Type B pancreatic cell (in vitro differentiated cells): ENCODE measurements at regions not wholly inside any gene's neighbourhood (a gene's known extent, or its start where the extent isn't known, plus 50 kb on each side); places are given as distances from the start of the nearest gene placed in this dataset.

Experiments used
- DNase-seq: peaks from one replicate; pipeline ENCODE4 v3.0.0; 2021; ENCODE audit warnings: mixed read lengths; ENCODE audit not compliant: unreplicated experiment; ENCODE audit errors: extremely low spot score
- H3K27ac Mint-ChIP-seq: 2 replicates; pipeline ENCODE4 v1.8.0; 2021; ENCODE audit warnings: mild to moderate bottlenecking, mixed read lengths
- H3K27me3 Mint-ChIP-seq: 2 replicates; pipeline ENCODE4 v1.8.0; 2021; ENCODE audit warnings: mixed read lengths
- H3K36me3 Mint-ChIP-seq: 2 replicates; pipeline ENCODE4 v1.8.0; 2021; ENCODE audit warnings: mixed read lengths
- H3K4me1 Mint-ChIP-seq: one replicate; pipeline ENCODE4 v1.8.0; 2021; ENCODE audit warnings: mixed read lengths; ENCODE audit not compliant: unreplicated experiment
- H3K4me3 Mint-ChIP-seq: 2 replicates; pipeline ENCODE4 v1.8.0; 2021; ENCODE audit warnings: mild to moderate bottlenecking, mixed read lengths
- H3K9me3 Mint-ChIP-seq: 2 replicates; pipeline ENCODE4 v1.8.0; 2021; ENCODE audit warnings: mixed read lengths
- TF ChIP-seq, protein P1 (sequence below): fragments of 200-600 bp; sonication (generic); conservative IDR thresholded peaks from 2 replicates; pipeline ENCODE4 v1.5.0; 2021; ENCODE audit warnings: antibody characterized with exemption, mild to moderate bottlenecking

GRCh38 chr3:54004335-54004734 is 112.7 kb upstream of the SELENOK start:
- Mint-ChIP-seq H3K36me3 (no peaks in the 10 kb centered on the region), H3K9me3 (no peaks in the 10 kb centered on the region), H3K27me3 (peaks cover 7% of the 10 kb centered on the region), H3K27ac (no peak overlapping the region), H3K4me3 (no peak overlapping the region), H3K4me1 (peaks cover 3% of the 10 kb centered on the region)
- no peak for DNase-seq
- TF ChIP-seq, protein P1, sequence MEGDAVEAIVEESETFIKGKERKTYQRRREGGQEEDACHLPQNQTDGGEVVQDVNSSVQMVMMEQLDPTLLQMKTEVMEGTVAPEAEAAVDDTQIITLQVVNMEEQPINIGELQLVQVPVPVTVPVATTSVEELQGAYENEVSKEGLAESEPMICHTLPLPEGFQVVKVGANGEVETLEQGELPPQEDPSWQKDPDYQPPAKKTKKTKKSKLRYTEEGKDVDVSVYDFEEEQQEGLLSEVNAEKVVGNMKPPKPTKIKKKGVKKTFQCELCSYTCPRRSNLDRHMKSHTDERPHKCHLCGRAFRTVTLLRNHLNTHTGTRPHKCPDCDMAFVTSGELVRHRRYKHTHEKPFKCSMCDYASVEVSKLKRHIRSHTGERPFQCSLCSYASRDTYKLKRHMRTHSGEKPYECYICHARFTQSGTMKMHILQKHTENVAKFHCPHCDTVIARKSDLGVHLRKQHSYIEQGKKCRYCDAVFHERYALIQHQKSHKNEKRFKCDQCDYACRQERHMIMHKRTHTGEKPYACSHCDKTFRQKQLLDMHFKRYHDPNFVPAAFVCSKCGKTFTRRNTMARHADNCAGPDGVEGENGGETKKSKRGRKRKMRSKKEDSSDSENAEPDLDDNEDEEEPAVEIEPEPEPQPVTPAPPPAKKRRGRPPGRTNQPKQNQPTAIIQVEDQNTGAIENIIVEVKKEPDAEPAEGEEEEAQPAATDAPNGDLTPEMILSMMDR: no peak

DNA sequence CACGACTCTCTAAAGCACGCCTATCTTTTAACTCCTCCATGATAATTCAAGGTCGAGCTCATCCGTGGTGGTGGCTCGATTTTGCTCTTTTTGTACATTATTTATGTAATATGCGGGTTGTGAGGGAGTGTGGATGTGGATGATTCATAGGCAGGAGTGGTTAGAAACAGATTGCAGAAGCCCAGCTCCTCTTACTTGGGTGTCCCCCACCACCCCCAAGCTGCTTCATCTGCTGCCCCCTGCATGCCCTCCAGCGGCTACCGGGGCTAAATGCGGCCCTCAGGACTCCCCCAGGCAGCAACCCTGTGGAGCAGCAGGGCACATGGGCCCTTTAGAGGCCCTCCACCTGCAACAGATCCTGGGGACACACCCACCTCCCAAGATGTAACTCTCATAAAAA is 111.5 kb upstream of the SELENOK start:
- TF ChIP-seq, protein P1: no peak
- no peak overlapping the region for H3K27ac Mint-ChIP-seq
- no peaks in the 10 kb centered on the region for H3K9me3 Mint-ChIP-seq
- no peak for DNase-seq
- H3K4me1 Mint-ChIP-seq: peaks cover 3% of the 10 kb centered on the region
- no peaks in the 10 kb centered on the region for H3K36me3 Mint-ChIP-seq
- H3K4me3 Mint-ChIP-seq: no peak overlapping the region
- H3K27me3 Mint-ChIP-seq: peaks cover 4% of the 10 kb centered on the region

GRCh38 chr3:53999725-54000124 is 108.1 kb upstream of the SELENOK start:
- no peak overlapping the region for H3K4me3 Mint-ChIP-seq
- no peaks in the 10 kb centered on the region for H3K9me3 Mint-ChIP-seq
- peaks cover 7% of the 10 kb centered on the region for H3K27me3 Mint-ChIP-seq
- H3K36me3 Mint-ChIP-seq: no peaks in the 10 kb centered on the region
- DNase-seq: no peak
- H3K27ac Mint-ChIP-seq: no peak overlapping the region
- TF ChIP-seq, protein P1: no peak
- H3K4me1 Mint-ChIP-seq: peaks cover 14% of the 10 kb centered on the region

DNA sequence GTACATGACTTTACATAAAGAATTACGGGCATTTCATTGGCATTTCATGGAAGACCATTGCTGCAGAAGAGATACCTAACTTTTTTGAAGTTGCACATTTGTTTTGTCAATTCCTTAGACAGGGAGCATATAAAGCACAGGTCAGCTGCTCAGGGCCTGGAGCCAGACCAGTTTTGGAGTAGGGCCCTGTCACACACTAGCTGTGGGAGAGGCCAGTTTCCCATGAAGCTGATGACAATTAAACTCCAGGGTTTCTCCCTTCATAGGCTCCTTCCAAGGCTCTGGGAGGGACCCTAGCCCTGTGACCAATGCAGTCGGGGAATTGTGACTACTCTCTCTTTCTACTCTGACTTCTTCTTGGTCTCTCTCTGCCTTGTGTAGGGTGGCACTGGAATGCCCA is 107.3 kb upstream of the SELENOK start:
- DNase-seq: no peak
- no peak overlapping the region for H3K4me3 Mint-ChIP-seq
- TF ChIP-seq, protein P1: no peak
- peaks cover 7% of the 10 kb centered on the region for H3K27me3 Mint-ChIP-seq
- H3K9me3 Mint-ChIP-seq: no peaks in the 10 kb centered on the region
- H3K36me3 Mint-ChIP-seq: no peaks in the 10 kb centered on the region
- H3K27ac Mint-ChIP-seq: no peak overlapping the region
- peaks cover 11% of the 10 kb centered on the region for H3K4me1 Mint-ChIP-seq

GRCh38 chr3:53997476-53997875 is 105.8 kb upstream of the SELENOK start:
- peaks cover 11% of the 10 kb centered on the region for H3K4me1 Mint-ChIP-seq
- TF ChIP-seq, protein P1: no peak
- peaks cover 7% of the 10 kb centered on the region for H3K27me3 Mint-ChIP-seq
- DNase-seq: no peak
- H3K9me3 Mint-ChIP-seq: no peaks in the 10 kb centered on the region
- no peak overlapping the region for H3K4me3 Mint-ChIP-seq
- H3K27ac Mint-ChIP-seq: no peak overlapping the region
- H3K36me3 Mint-ChIP-seq: no peaks in the 10 kb centered on the region

DNA sequence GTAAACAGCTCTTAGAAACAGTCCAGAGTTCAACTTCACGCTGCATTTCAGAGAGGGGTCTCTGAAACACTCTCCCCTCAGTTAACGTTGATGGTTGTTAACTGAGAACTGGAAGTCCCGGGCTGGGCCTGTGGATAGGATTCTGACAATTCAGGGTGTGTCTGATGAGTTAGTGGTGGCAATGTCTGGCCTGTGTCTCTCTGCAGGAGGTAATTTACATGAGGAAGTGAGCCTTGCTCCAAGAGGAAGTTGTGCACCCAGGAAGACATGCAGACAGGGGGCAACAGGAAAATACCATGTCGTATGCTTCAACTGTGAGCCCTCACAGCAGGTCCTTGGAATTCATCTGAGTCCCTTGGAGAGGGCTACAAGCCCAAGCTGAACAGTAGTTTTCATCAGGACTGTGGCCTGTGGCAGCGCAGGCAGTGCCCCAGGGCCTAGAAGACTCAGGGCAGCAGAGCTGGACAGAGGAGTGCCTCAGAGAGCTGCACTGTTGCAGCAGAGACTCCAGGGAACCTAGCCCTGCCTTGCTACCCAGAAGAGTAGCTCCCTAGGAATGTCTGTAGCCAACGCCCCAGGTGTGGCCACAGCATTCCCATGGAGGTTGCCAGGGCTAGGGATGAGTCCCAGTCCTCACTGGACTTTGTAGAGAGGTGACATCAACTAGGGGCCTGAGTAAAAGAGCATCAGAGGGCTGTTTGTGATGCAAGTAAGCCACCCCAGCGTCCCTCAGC is 104.6 kb upstream of the SELENOK start:
- H3K27me3 Mint-ChIP-seq: peaks cover 10% of the 10 kb centered on the region
- DNase-seq: no peak
- no peaks in the 10 kb centered on the region for H3K36me3 Mint-ChIP-seq
- no peak overlapping the region for H3K4me3 Mint-ChIP-seq
- TF ChIP-seq, protein P1: no peak
- no peaks in the 10 kb centered on the region for H3K9me3 Mint-ChIP-seq
- peaks cover 15% of the 10 kb centered on the region for H3K4me1 Mint-ChIP-seq
- H3K27ac Mint-ChIP-seq: no peak overlapping the region
